GM21526 (cell line): ENCODE measurements at regions not wholly inside any gene's neighbourhood (a gene's known extent, or its start where the extent isn't known, plus 50 kb on each side); places are given as distances from the start of the nearest gene placed in this dataset.

Experiments
- ATAC-seq: cut with Tn5 transposase; IDR thresholded peaks from one replicate; pipeline ENCODE4 v1.9.1; 2021; ENCODE audit warnings: moderate library complexity; ENCODE audit not compliant: unreplicated experiment, low FRiP score

DNA sequence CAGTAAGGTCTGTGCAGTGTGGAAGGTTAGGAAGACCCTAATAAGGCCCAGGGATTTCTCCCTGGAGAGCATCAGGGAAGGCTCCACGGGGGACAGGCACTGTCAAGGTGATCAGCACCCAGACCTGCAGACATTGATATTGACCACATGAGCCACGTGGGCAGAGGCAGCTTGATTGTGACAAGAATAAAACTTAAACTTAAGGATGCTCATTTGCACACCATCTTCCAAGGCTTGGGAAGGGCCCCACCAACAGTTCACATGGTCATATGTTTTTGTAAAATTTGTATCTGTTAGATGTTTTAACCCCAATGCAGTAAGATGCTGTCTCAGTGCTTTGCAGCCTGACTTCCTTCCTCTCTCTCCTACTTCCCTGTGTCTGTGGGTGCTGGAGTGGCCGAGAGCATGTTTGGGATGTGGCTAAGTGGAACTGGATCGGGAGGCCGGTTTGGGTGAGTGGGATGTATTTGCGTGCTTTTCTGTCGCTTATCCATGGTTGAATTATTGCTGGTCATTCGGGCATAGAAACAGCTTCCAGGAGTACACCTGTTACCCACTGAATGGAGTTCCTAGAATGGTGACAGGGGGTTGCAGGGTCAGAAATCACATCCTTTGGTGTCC, 49.8 kb upstream of the OLIG2 start:
- no peak for ATAC-seq
